Upper lobe of right lung (tissue), 1 donor: ENCODE measurements at regions not wholly inside any gene's neighbourhood (a gene's known extent, or its start where the extent isn't known, plus 50 kb on each side); places are given as distances from the start of the nearest gene placed in this dataset.
A peak's percentile ranks its signal among the peaks of the same experiment; 100 is the strongest.

ENCODE experiments used
- ATAC-seq: fragments of 200-7000 bp; cut with Tn5 transposase; one replicate; pipeline ENCODE4 v1.9.1; 2020; ENCODE audit warnings: mild to moderate bottlenecking, moderate library complexity
- DNase-seq: peaks from one replicate; pipeline ENCODE4 v3.0.0-alpha.2; 2020
- H3K27ac ChIP-seq: fragments of 200-600 bp; one replicate; pipeline ENCODE4 v1.8.0; 2022
- H3K27me3 ChIP-seq: fragments of 200-600 bp; one replicate; pipeline ENCODE4 v1.8.0; 2022; ENCODE audit warnings: mild to moderate bottlenecking
- H3K36me3 ChIP-seq: fragments of 200-600 bp; one replicate; pipeline ENCODE4 v1.8.0; 2022
- H3K4me1 ChIP-seq: fragments of 200-600 bp; one replicate; pipeline ENCODE4 v1.8.0; 2022
- H3K4me3 ChIP-seq: fragments of 200-600 bp; one replicate; pipeline ENCODE4 v1.8.0; 2022; ENCODE audit warnings: mild to moderate bottlenecking
- H3K9me3 ChIP-seq: fragments of 200-600 bp; one replicate; pipeline ENCODE4 v1.8.0; 2022
- intact Hi-C: fragments of 100-400 bp; cut with DNase I; formaldehyde crosslinking; loops from one replicate; pipeline ENCODE4 v1.11.0; 2022
- TF ChIP-seq, protein P1 (sequence below): fragments of 200-600 bp; IDR thresholded peaks from one replicate; pipeline ENCODE4 v1.8.0; 2022; ENCODE audit warnings: antibody characterized with exemption
- donor health status: DM: no; HTN: yes; CAD: no; lungs with severe emphysema.

DNA sequence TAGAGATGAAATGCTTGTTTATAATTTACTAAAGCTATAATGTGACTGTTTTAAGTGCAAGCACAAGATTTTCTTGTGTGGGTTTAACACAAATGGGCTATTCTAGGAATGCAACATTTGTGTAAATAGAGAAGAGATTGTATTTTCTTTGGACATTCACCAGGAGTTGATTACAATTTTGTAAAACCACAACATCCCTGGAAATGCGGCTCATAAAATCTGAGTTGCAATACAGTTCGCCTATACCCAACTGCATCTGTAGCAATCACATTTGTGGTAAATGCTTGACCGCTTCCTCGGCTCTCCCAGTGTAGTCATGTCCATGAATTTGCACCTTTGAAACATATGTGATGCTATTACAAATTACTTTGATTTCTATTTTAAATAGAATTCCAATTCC is 348.7 kb upstream of the CDH20 start:
- no peaks in the 10 kb centered on the region for H3K27me3 ChIP-seq
- no peak overlapping the region for H3K27ac ChIP-seq
- H3K4me3 ChIP-seq: no peak overlapping the region
- intact Hi-C loops: no loop called here
- no peaks in the 10 kb centered on the region for H3K4me1 ChIP-seq
- TF ChIP-seq, protein P1, sequence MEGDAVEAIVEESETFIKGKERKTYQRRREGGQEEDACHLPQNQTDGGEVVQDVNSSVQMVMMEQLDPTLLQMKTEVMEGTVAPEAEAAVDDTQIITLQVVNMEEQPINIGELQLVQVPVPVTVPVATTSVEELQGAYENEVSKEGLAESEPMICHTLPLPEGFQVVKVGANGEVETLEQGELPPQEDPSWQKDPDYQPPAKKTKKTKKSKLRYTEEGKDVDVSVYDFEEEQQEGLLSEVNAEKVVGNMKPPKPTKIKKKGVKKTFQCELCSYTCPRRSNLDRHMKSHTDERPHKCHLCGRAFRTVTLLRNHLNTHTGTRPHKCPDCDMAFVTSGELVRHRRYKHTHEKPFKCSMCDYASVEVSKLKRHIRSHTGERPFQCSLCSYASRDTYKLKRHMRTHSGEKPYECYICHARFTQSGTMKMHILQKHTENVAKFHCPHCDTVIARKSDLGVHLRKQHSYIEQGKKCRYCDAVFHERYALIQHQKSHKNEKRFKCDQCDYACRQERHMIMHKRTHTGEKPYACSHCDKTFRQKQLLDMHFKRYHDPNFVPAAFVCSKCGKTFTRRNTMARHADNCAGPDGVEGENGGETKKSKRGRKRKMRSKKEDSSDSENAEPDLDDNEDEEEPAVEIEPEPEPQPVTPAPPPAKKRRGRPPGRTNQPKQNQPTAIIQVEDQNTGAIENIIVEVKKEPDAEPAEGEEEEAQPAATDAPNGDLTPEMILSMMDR: no peak
- H3K36me3 ChIP-seq: no peaks in the 10 kb centered on the region
- H3K9me3 ChIP-seq: no peaks in the 10 kb centered on the region
- ATAC-seq (no peak), DNase-seq (no peak)

DNA sequence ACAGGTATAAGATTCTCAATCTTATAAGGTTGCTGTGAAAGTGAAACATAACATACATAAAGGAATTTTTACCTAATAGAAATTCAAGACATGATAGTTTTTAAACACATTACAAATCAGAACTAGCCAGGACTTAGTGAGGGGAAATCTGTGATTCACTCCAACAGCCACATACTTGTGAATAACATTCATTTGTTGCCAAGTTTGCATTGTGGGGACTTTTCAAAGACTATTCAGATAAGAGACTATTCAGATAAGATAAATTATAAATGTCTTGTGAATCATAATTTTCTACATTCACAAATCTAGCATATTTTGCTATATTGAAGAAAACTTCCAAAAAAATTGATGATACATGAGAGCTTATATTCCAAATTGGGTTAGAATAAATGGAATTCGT is 345.3 kb upstream of the CDH20 start:
- ATAC-seq (no peak), DNase-seq (no peak)
- Histone ChIP-seq H3K9me3 (no peaks in the 10 kb centered on the region), H3K4me3 (no peak overlapping the region), H3K36me3 (no peaks in the 10 kb centered on the region), H3K27me3 (no peaks in the 10 kb centered on the region), H3K4me1 (no peaks in the 10 kb centered on the region), H3K27ac (no peak overlapping the region)
- intact Hi-C loops: no loop called here
- TF ChIP-seq, protein P1: no peak

DNA sequence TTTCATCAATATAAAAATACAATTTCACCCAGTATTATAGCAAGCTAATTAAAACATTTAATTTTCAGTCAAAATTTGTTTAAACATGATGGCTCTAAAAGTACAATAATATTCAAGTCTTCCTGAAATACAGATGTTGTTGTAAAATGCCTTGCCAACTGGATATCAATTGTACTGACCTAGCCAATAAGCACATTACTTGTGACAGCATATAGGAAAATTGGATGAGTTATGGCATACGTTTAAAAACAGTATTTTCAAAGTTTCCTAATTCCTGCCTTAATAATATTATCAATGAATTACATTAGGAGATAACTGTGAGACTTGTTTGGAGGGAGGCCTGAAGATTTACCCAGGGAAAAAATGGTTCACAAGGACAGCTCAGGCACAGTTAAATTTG is 336.9 kb upstream of the CDH20 start:
- no peaks in the 10 kb centered on the region for H3K9me3 ChIP-seq
- H3K27ac ChIP-seq: no peak overlapping the region
- H3K27me3 ChIP-seq: no peaks in the 10 kb centered on the region
- H3K4me1 ChIP-seq: no peaks in the 10 kb centered on the region
- ATAC-seq (no peak), DNase-seq (no peak)
- no peaks in the 10 kb centered on the region for H3K36me3 ChIP-seq
- H3K4me3 ChIP-seq: no peak overlapping the region
- TF ChIP-seq, protein P1: no peak
- intact Hi-C loops: no loop called here

DNA sequence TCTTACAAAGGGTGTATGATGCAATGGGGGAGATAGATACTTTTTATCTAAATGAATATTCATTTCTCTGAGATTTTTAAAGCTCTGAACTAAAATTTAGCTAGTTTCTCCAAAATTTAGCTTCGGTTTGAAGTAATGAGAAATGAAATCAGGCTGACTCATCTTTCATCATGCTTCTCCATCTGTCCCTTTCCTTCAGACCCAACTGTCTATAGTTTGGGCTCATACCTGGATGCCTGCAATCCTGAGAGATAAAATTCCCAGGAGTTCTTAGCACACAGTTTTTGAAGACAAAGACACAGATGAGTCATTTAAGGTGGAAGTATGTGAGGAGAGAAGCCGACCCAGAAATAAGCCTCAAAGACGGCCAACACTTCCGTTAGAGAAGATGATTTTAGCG is 336.4 kb upstream of the CDH20 start:
- intact Hi-C loops: no loop called here
- no peak overlapping the region for H3K27ac ChIP-seq
- H3K9me3 ChIP-seq: no peaks in the 10 kb centered on the region
- H3K36me3 ChIP-seq: no peaks in the 10 kb centered on the region
- TF ChIP-seq, protein P1: no peak
- no peak overlapping the region for H3K4me3 ChIP-seq
- DNase-seq: no peak
- H3K27me3 ChIP-seq: no peaks in the 10 kb centered on the region
- no peak for ATAC-seq
- no peaks in the 10 kb centered on the region for H3K4me1 ChIP-seq

DNA sequence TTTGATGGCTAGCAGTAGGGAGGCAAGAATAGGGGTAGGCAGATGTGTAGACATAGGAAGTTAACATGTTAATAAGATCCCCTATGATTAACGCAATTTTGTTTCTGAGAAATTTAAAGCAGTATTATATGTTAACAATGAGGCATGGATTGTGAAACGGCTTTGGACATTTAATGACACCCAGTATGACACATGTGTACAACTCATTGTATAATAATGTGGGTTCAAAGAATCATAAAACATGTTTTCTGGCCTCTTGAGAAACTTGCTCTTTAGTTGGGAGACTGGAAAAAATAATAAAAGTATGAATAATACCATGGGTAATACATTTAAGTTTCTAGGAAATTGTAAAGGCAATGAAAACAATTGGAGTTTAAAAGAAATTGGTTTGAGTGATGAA is 332.1 kb upstream of the CDH20 start:
- H3K27ac ChIP-seq: no peak overlapping the region
- ATAC-seq (no peak), DNase-seq (no peak)
- no peaks in the 10 kb centered on the region for H3K4me1 ChIP-seq
- no peak overlapping the region for H3K4me3 ChIP-seq
- no peaks in the 10 kb centered on the region for H3K36me3 ChIP-seq
- no peaks in the 10 kb centered on the region for H3K27me3 ChIP-seq
- TF ChIP-seq, protein P1: no peak
- intact Hi-C loops: no loop called here
- no peaks in the 10 kb centered on the region for H3K9me3 ChIP-seq

DNA sequence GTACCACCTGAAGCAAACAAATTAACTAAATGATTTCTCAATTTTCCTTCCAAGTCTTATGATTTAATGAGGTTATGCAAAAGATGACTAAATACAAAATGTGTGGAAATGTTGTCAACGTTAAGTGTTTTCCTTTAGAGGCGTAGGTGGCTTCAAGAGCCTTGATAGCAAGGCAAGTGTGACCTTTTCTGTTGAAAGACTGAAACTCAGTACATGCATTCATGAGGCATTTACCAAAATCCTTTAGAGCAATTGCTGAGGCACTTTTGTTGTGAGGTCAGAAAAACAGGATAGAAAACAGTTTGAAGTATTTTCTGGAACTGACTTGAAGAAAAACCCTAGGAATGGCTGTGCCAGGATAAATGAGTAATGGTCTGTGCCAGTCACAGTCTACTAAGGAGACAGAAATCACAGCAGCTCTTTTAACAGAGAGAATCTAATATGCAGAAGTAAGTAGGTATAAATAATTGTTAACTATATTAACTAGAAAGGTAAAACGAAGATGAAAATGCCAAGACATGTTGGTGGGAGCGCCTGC is 326.5 kb upstream of the CDH20 start:
- no peak overlapping the region for H3K27ac ChIP-seq
- no peak for DNase-seq
- no peaks in the 10 kb centered on the region for H3K4me1 ChIP-seq
- no peaks in the 10 kb centered on the region for H3K36me3 ChIP-seq
- intact Hi-C loops: no loop called here
- TF ChIP-seq, protein P1: no peak
- no peak overlapping the region for H3K4me3 ChIP-seq
- peak; percentile 53 for ATAC-seq
- H3K27me3 ChIP-seq: no peaks in the 10 kb centered on the region
- H3K9me3 ChIP-seq: no peaks in the 10 kb centered on the region
